GM12891 (cell line): ENCODE measurements at regions not wholly inside any gene's neighbourhood (a gene's known extent, or its start where the extent isn't known, plus 50 kb on each side); places are given as distances from the start of the nearest gene placed in this dataset.

Experiments used
- PAX5 ChIP-seq: IDR thresholded peaks from 2 replicates; pipeline ENCODE4 v1.6.1; 2011; ENCODE audit warnings: low read length, moderate library complexity, mild to moderate bottlenecking; ENCODE audit not compliant: insufficient read depth, severe bottlenecking
- POLR2A ChIP-seq: IDR thresholded peaks from 2 replicates; pipeline ENCODE4 v1.6.1; 2011; ENCODE audit warnings: low read depth, low read length, control low read depth
- POLR2AphosphoS5 ChIP-seq: IDR thresholded peaks from 2 replicates; pipeline ENCODE4 v1.6.1; 2011; ENCODE audit warnings: low read depth, low read length, control low read depth
- POU2F2 ChIP-seq: IDR thresholded peaks from 2 replicates; pipeline ENCODE4 v1.6.1; 2011; ENCODE audit warnings: low read depth, mild to moderate bottlenecking, control low read depth, low read length, moderate library complexity
- SPI1 ChIP-seq: IDR thresholded peaks from 2 replicates; pipeline ENCODE4 v1.6.1; 2011; ENCODE audit warnings: low read depth, low read length, control low read depth
- TAF1 ChIP-seq: IDR thresholded peaks from 2 replicates; pipeline ENCODE4 v1.6.1; 2011; ENCODE audit warnings: low read depth, low read length, control low read depth

GRCh38 chr12:105600911-105601545, 270.5 kb downstream of the C12orf75 start:
- TF ChIP-seq POLR2A = no peak
- TF ChIP-seq POLR2AphosphoS5 = no peak
- TF ChIP-seq POU2F2 = no peak
- no peak for TF ChIP-seq TAF1
- no peak for TF ChIP-seq PAX5
- no peak for TF ChIP-seq SPI1
